ENCODE measurements at regions not wholly inside any gene's neighbourhood (a gene's known extent, or its start where the extent isn't known, plus 50 kb on each side); places are given as distances from the start of the nearest gene placed in this dataset.

DNA sequence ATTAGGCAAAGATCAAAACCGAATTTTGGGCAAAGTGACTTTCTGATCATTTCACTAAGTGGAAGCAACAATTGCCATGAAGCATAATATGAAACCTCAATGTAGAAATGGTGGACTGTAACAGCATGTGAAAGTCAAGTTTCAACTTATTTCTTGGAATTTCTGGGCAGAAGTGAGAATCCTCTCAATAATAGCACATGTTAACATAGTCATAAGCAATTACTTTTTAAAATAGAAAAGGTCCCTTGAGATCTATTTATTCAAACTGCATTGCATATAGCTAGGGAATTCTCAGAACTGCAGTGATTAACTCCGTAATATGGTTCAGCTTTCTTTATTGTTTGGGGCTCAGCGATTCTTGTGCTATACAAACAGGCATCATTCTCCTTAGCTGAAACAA is 136.7 kb upstream of the ATP2B1 start:
- no peak overlapping the region for H3K4me3 ChIP-seq (ENCODE audit: low read depth, low read length)
- DNase-seq (ENCODE audit: extremely low spot score): no peak
- H3K27ac ChIP-seq (ENCODE audit: low read depth): no peak overlapping the region
- no peaks in the 10 kb centered on the region for H3K4me1 ChIP-seq (ENCODE audit: insufficient read depth)
- H3K36me3 ChIP-seq (ENCODE audit: insufficient read depth): no peaks in the 10 kb centered on the region
- WGBS: 92% methylated on average over 3 of the region's 3 CpGs

DNA sequence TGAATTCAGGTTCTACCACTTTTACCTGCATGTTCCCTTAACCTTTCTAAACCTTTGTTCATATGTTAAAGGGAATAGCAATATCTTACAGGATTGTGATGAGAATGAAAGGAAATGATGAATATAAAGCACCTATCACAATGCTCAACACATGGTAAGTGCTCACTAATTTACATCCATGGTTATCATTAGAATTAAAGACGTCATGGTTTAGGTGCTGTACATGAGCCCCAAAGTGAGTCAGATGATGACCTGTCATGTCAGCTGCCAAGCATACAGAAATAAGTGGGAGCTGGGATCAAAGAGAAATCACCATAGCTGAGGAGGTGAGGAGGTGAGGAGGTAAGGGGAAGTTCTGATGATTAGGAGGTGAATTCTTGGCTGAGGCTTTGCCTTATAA is 135.9 kb upstream of the ATP2B1 start:
- no peaks in the 10 kb centered on the region for H3K36me3 ChIP-seq (ENCODE audit: insufficient read depth)
- 95% methylated on average over 1 of the region's 1 CpG for WGBS
- H3K4me3 ChIP-seq (ENCODE audit: low read depth, low read length): no peak overlapping the region
- no peak for DNase-seq (ENCODE audit: extremely low spot score)
- no peak overlapping the region for H3K27ac ChIP-seq (ENCODE audit: low read depth)
- H3K4me1 ChIP-seq (ENCODE audit: insufficient read depth): no peaks in the 10 kb centered on the region

- DNase-seq (ENCODE audit: extremely low spot score): no peak
- WGBS: 74% methylated on average over 4 of the region's 4 CpGs
Observed at GRCh38 chr12:89840162-89840922, 131.7 kb upstream of the ATP2B1 start.

GRCh38 chr12:89839444-89839843 is 130.8 kb upstream of the ATP2B1 start:
- Histone ChIP-seq H3K4me1 (ENCODE audit: insufficient read depth) (no peaks in the 10 kb centered on the region), H3K4me3 (ENCODE audit: low read depth, low read length) (no peak overlapping the region), H3K27ac (ENCODE audit: low read depth) (no peak overlapping the region), H3K36me3 (ENCODE audit: insufficient read depth) (no peaks in the 10 kb centered on the region)
- WGBS: 70% methylated on average over 2 of the region's 2 CpGs
- DNase-seq (ENCODE audit: extremely low spot score): no peak

More at GRCh38 chr12:89840162-89840922, 131.7 kb upstream of the ATP2B1 start:
- no peaks in the 10 kb centered on the region for H3K36me3 ChIP-seq (ENCODE audit: insufficient read depth)
- no peak overlapping the region for H3K27ac ChIP-seq (ENCODE audit: low read depth)
- no peaks in the 10 kb centered on the region for H3K4me1 ChIP-seq (ENCODE audit: insufficient read depth)
- no peak overlapping the region for H3K4me3 ChIP-seq (ENCODE audit: low read depth, low read length)

- no peak for DNase-seq (ENCODE audit: extremely low spot score)
- Histone ChIP-seq H3K27ac (ENCODE audit: low read depth) (no peak overlapping the region), H3K36me3 (ENCODE audit: insufficient read depth) (no peaks in the 10 kb centered on the region), H3K4me3 (ENCODE audit: low read depth, low read length) (no peak overlapping the region), H3K4me1 (ENCODE audit: insufficient read depth) (no peaks in the 10 kb centered on the region)
- 88% methylated on average over 1 of the region's 1 CpG for WGBS
Observed at GRCh38 chr12:89838833-89839232, 130.2 kb upstream of the ATP2B1 start.

- H3K4me1 ChIP-seq (ENCODE audit: insufficient read depth): no peaks in the 10 kb centered on the region
- H3K36me3 ChIP-seq (ENCODE audit: insufficient read depth): no peaks in the 10 kb centered on the region
- no peak overlapping the region for H3K27ac ChIP-seq (ENCODE audit: low read depth)
- no peak for DNase-seq (ENCODE audit: extremely low spot score)
- H3K4me3 ChIP-seq (ENCODE audit: low read depth, low read length): no peak overlapping the region
- WGBS: 79% methylated on average over 1 of the region's 1 CpG
Observed at GRCh38 chr12:89836026-89836425, 127.4 kb upstream of the ATP2B1 start.

DNA sequence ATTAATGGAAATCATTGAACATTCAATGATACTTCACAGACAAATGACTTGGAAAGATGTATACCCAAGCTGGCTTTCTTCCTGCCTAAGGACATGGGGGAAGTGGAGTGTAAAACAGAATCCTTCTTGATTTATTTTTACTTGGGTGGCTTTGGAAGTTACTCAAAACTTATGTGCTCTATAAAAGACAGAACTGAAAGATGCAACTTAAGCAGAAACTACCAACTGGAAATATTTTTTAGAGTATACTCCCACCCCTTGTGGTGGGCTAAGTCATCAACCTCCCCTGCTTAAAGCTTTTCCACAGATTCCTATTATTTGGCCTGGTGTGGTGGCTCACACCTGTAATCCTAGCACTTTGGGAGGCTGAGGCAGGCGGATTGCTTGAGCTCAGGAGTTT is 126.0 kb upstream of the ATP2B1 start:
- Histone ChIP-seq H3K4me3 (ENCODE audit: low read depth, low read length) (no peak overlapping the region), H3K4me1 (ENCODE audit: insufficient read depth) (no peaks in the 10 kb centered on the region), H3K36me3 (ENCODE audit: insufficient read depth) (no peaks in the 10 kb centered on the region), H3K27ac (ENCODE audit: low read depth) (no peak overlapping the region)
- no peak for DNase-seq (ENCODE audit: extremely low spot score)
- 95% methylated on average over 1 of the region's 1 CpG for WGBS

DNA sequence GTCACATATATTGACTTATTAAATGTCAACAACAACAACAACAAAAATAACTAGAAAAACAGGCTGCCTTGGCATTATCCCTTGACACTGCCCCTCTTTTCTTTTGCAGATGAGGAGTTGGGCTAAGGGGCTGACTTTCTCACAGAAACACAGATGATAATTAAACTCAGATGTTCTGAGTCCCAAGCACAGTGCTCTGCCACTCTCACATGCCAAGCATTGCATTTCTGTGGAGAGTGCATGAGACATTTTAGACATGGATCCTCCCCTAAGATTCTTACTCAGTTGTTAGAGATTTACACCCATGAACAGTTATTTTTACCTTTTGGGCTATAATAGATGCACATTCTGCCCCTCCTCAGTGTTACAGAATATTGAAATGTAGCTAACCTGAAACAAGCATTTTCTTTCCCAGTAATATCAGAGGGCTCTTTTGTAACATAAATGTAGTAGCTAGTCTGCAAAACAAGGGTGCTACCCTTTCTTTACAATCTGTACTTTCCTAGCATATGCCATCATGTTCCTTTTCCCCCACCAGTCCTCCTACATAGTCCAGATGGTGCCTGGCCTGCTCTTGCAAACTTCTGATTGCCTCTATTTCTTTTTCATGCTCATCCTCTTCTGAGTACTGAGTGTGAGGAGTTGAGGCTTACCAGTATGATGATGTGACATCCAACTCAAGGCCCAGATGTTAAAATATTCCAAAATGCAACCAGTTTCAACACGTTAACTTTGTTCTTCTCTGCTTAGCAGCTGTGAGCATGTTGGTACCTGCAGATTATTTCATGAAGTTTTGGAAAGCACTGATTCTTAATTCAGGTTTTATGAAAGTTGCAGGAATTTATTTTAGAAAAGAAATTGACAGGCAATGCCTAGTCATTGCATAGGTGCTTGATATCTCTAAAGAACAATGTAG is 125.0 kb upstream of the ATP2B1 start:
- H3K27ac ChIP-seq (ENCODE audit: low read depth): no peak overlapping the region
- H3K4me3 ChIP-seq (ENCODE audit: low read depth, low read length): no peak overlapping the region
- no peak for DNase-seq (ENCODE audit: extremely low spot score)
- no peaks in the 10 kb centered on the region for H3K36me3 ChIP-seq (ENCODE audit: insufficient read depth)
- no peaks in the 10 kb centered on the region for H3K4me1 ChIP-seq (ENCODE audit: insufficient read depth)
- WGBS: 90% methylated on average over 1 of the region's 1 CpG

DNA sequence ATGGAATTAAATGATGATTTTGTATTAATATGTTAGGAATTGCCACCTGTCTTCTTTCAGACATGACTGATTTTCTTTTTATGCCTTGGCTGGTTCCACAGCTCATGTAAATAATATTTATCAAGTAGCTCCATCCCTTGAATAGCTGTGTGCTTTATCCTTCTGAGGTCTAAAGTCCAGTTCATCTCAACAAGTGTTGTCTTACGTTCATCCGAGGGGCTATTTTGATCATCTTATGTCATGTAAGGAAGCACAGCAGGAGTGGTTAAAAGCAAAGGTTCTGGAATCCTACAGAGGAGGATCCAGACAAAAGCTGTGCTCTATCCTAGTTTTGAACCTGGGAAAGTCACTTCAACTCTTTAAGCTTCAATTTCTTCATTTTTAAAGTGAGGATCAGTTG is 123.7 kb upstream of the ATP2B1 start:
- no peak overlapping the region for H3K4me3 ChIP-seq (ENCODE audit: low read depth, low read length)
- H3K36me3 ChIP-seq (ENCODE audit: insufficient read depth): no peaks in the 10 kb centered on the region
- WGBS: 70% methylated on average over 2 of the region's 2 CpGs
- H3K27ac ChIP-seq (ENCODE audit: low read depth): no peak overlapping the region
- H3K4me1 ChIP-seq (ENCODE audit: insufficient read depth): no peaks in the 10 kb centered on the region
- no peak for DNase-seq (ENCODE audit: extremely low spot score)

GRCh38 chr12:89831310-89832095 is 122.9 kb upstream of the ATP2B1 start:
- Histone ChIP-seq H3K4me1 (ENCODE audit: insufficient read depth) (no peaks in the 10 kb centered on the region), H3K4me3 (ENCODE audit: low read depth, low read length) (no peak overlapping the region), H3K27ac (ENCODE audit: low read depth) (no peak overlapping the region), H3K36me3 (ENCODE audit: insufficient read depth) (no peaks in the 10 kb centered on the region)
- 77% methylated on average over 5 of the region's 5 CpGs for WGBS
- no peak for DNase-seq (ENCODE audit: extremely low spot score)

GRCh38 chr12:89829434-89829975 is 120.9 kb upstream of the ATP2B1 start:
- H3K27ac ChIP-seq (ENCODE audit: low read depth): no peak overlapping the region
- no peak for DNase-seq (ENCODE audit: extremely low spot score)
- 84% methylated on average over 2 of the region's 2 CpGs for WGBS
- H3K36me3 ChIP-seq (ENCODE audit: insufficient read depth): no peaks in the 10 kb centered on the region
- H3K4me1 ChIP-seq (ENCODE audit: insufficient read depth): no peaks in the 10 kb centered on the region
- no peak overlapping the region for H3K4me3 ChIP-seq (ENCODE audit: low read depth, low read length)

GRCh38 chr12:89828575-89828974 is 119.9 kb upstream of the ATP2B1 start:
- 86% methylated on average over 2 of the region's 2 CpGs for WGBS
- no peak overlapping the region for H3K27ac ChIP-seq (ENCODE audit: low read depth)

GRCh38 chr12:89827592-89827991 is 119.0 kb upstream of the ATP2B1 start:
- Histone ChIP-seq H3K27ac (ENCODE audit: low read depth) (no peak overlapping the region), H3K36me3 (ENCODE audit: insufficient read depth) (no peaks in the 10 kb centered on the region), H3K4me1 (ENCODE audit: insufficient read depth) (no peaks in the 10 kb centered on the region), H3K4me3 (ENCODE audit: low read depth, low read length) (no peak overlapping the region)
- no peak for DNase-seq (ENCODE audit: extremely low spot score)
- 82% methylated on average over 5 of the region's 5 CpGs for WGBS

More at GRCh38 chr12:89828575-89828974, 119.9 kb upstream of the ATP2B1 start:
- Histone ChIP-seq H3K4me3 (ENCODE audit: low read depth, low read length) (no peak overlapping the region), H3K4me1 (ENCODE audit: insufficient read depth) (no peaks in the 10 kb centered on the region), H3K36me3 (ENCODE audit: insufficient read depth) (no peaks in the 10 kb centered on the region)
- no peak for DNase-seq (ENCODE audit: extremely low spot score)
